Peyer's patch (tissue), 4 donors: ENCODE measurements at regions not wholly inside any gene's neighbourhood (a gene's known extent, or its start where the extent isn't known, plus 50 kb on each side); places are given as distances from the start of the nearest gene placed in this dataset.

ENCODE experiments used
- CTCF ChIP-seq, 6 experiments: fragments of 450-650 bp in 4 of 6; fragments of 200-600 bp in 2 of 6; sonication (generic) in 1 of 6; IDR thresholded peaks; one replicate each; pipeline ENCODE4 v1.5.1; 2017 to 2019; ENCODE audit warnings: antibody characterized with exemption in 6 of 6, mild to moderate bottlenecking in 3 of 6, moderate library complexity in 1 of 6
- POLR2A ChIP-seq, 2 donors: fragments of 450-650 bp; IDR thresholded peaks; one replicate each; pipeline ENCODE4 v1.5.1; 2017; ENCODE audit warnings: antibody characterized with exemption in 2 of 2, mild to moderate bottlenecking in 2 of 2, moderate library complexity in 2 of 2

DNA sequence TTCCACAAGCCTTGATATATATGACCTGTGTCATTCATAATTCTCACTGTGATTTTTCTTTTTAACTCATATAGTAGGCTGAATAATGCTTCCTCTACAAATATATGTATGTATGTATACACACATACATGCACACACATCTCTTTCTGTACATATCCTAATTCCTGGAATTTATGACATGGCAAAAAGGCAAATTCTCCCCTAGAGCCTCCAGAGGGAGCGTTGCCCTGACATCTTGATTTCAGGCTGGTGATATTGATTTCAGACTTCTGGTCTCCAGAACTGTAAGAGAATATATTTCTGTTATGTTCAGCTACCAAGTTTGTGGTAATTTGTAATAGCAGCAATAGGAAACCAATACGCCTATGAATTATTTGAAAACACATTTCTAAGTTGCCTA lies 166.6 kb upstream of the GAS1 start:
- no peak for TF ChIP-seq CTCF (IDR thresholded peaks at IDR 0.05)
- TF ChIP-seq POLR2A (IDR thresholded peaks at IDR 0.05), result no peak
